GM23338 (cell line): ENCODE measurements at regions not wholly inside any gene's neighbourhood (a gene's known extent, or its start where the extent isn't known, plus 50 kb on each side); places are given as distances from the start of the nearest gene placed in this dataset.

Experiments
- ATAC-seq: fragments of 200-7000 bp; cut with Tn5 transposase; 3 replicates; pipeline ENCODE4 v1.9.1; 2020
- DNase-seq: peaks from one replicate; pipeline ENCODE4 v3.0.0-alpha.2; 2015; ENCODE audit warnings: low spot score
- H2AFZ ChIP-seq: fragments of 200-600 bp; sonication (generic); 2 replicates; pipeline ENCODE4 v1.8.0; 2016; ENCODE audit warnings: antibody characterized with exemption, mild to moderate bottlenecking, moderate library complexity
- H3F3A ChIP-seq: fragments of 200-600 bp; sonication (generic); replicated peaks from 2 replicates; pipeline ENCODE4 v1.8.0; 2017; ENCODE audit warnings: antibody characterized with exemption, mixed run types, low read depth
- H3K27ac ChIP-seq: fragments of 200-600 bp; sonication (generic); 2 replicates; pipeline ENCODE4 v1.6.1; 2016; ENCODE audit warnings: low read depth
- H3K27me3 ChIP-seq: fragments of 200-600 bp; sonication (generic); 2 replicates; pipeline ENCODE4 v1.8.0; 2016; ENCODE audit warnings: mild to moderate bottlenecking, mixed run types, moderate library complexity; ENCODE audit not compliant: insufficient read depth
- H3K36me3 ChIP-seq: fragments of 200-600 bp; sonication (generic); 2 replicates; pipeline ENCODE4 v1.8.0; 2016; ENCODE audit warnings: mild to moderate bottlenecking; ENCODE audit not compliant: insufficient read depth
- H3K4me1 ChIP-seq: fragments of 200-600 bp; sonication (generic); 2 replicates; pipeline ENCODE4 v1.8.0; 2016; ENCODE audit warnings: mild to moderate bottlenecking, moderate library complexity; ENCODE audit not compliant: insufficient read depth
- H3K4me2 ChIP-seq: fragments of 200-600 bp; sonication (generic); 2 replicates; pipeline ENCODE4 v1.7.1; 2017; ENCODE audit warnings: mixed run types
- H3K4me3 ChIP-seq: fragments of 200-600 bp; sonication (generic); 2 replicates; pipeline ENCODE4 v1.6.1; 2016; ENCODE audit warnings: mixed run types
- H3K79me2 ChIP-seq: fragments of 200-600 bp; sonication (generic); replicated peaks from 2 replicates; pipeline ENCODE4 v1.8.0; 2017; ENCODE audit warnings: mild to moderate bottlenecking; ENCODE audit not compliant: insufficient read depth
- H3K9me2 ChIP-seq: fragments of 200-600 bp; sonication (generic); 2 replicates; pipeline ENCODE4 v1.8.0; 2017; ENCODE audit not compliant: insufficient read depth
- H4K20me1 ChIP-seq: fragments of 200-600 bp; sonication (generic); replicated peaks from 2 replicates; pipeline ENCODE4 v1.8.0; 2017; ENCODE audit warnings: mild to moderate bottlenecking; ENCODE audit not compliant: insufficient read depth
- H3K27ac Mint-ChIP-seq: 2 replicates; pipeline ENCODE4 v1.8.0; 2020; ENCODE audit warnings: inconsistent platforms, mild to moderate bottlenecking, moderate library complexity, mixed read lengths
- H3K27me3 Mint-ChIP-seq: 3 replicates; pipeline ENCODE4 v1.8.0; 2022; ENCODE audit warnings: low read depth, mild to moderate bottlenecking, moderate library complexity, mixed read lengths, inconsistent platforms; ENCODE audit not compliant: insufficient read depth, poor library complexity
- H3K36me3 Mint-ChIP-seq: 3 replicates; pipeline ENCODE4 v1.8.0; 2021; ENCODE audit warnings: low read depth, mild to moderate bottlenecking, inconsistent platforms, moderate library complexity, mixed read lengths
- H3K4me1 Mint-ChIP-seq: 3 replicates; pipeline ENCODE4 v1.8.0; 2020; ENCODE audit warnings: mild to moderate bottlenecking, inconsistent platforms, mixed read lengths
- H3K4me3 Mint-ChIP-seq: 3 replicates; pipeline ENCODE4 v1.8.0; 2021; ENCODE audit warnings: moderate library complexity, mild to moderate bottlenecking, inconsistent platforms, mixed read lengths
- H3K9me3 Mint-ChIP-seq: 3 replicates; pipeline ENCODE4 v1.8.0; 2020; ENCODE audit warnings: moderate library complexity, mild to moderate bottlenecking, inconsistent platforms, mixed read lengths
- CTCF ChIP-seq, 2 experiments: fragments of 200-600 bp in 1 of 2; sonication (generic) in 1 of 2; conservative IDR thresholded peaks; 2 replicates each; pipeline versions ENCODE4 v1.5.1 to v1.6.1; 2016 to 2017; ENCODE audit warnings: antibody characterized with exemption in 2 of 2, low read depth in 2 of 2, mild to moderate bottlenecking in 2 of 2, moderate library complexity in 1 of 2
- EZH2 ChIP-seq: fragments of 200-600 bp; sonication (generic); IDR thresholded peaks from one replicate; pipeline ENCODE4 v1.8.0; 2017; ENCODE audit warnings: antibody characterized with exemption, mild to moderate bottlenecking, low read depth; ENCODE audit not compliant: unreplicated experiment
- EZH2phosphoT487 ChIP-seq: fragments of 200-600 bp; sonication (generic); IDR thresholded peaks from one replicate; pipeline ENCODE4 v1.8.1; 2018; ENCODE audit warnings: antibody characterized with exemption; ENCODE audit not compliant: unreplicated experiment
- JUNB ChIP-seq: IDR thresholded peaks from one replicate; pipeline ENCODE4 v1.6.1; 2016; ENCODE audit warnings: antibody characterized with exemption; ENCODE audit not compliant: unreplicated experiment
- NANOG ChIP-seq: IDR thresholded peaks from 2 replicates; pipeline ENCODE4 v1.6.1; 2016; ENCODE audit warnings: antibody characterized with exemption, borderline replicate concordance
- POLR2AphosphoS5 ChIP-seq: IDR thresholded peaks from 2 replicates; pipeline ENCODE4 v1.6.1; 2016; ENCODE audit warnings: antibody characterized with exemption, low read depth
- ZNF114 ChIP-seq: fragments of 250-450 bp; sonication (Bioruptor Pico); IDR thresholded peaks from 2 replicates; pipeline ENCODE4 v1.5.0; 2020; ENCODE audit warnings: mild to moderate bottlenecking, moderate library complexity
- ZNF331 ChIP-seq: fragments of 250-450 bp; sonication (Bioruptor Pico); IDR thresholded peaks from 2 replicates; pipeline ENCODE4 v1.5.0; 2020; ENCODE audit warnings: low read depth, mild to moderate bottlenecking, moderate library complexity
- ZNF462 ChIP-seq: fragments of 250-450 bp; sonication (Bioruptor Pico); IDR thresholded peaks from 2 replicates; pipeline ENCODE4 v1.5.0; 2020; ENCODE audit warnings: mild to moderate bottlenecking, moderate library complexity

- DNase-seq (no peak), ATAC-seq (no peak)
- no peaks in the 10 kb centered on the region; the same call in 1 of the 2 replicates for H3K4me1 ChIP-seq
- H3K27me3 Mint-ChIP-seq, result peaks cover 2% of the 10 kb centered on the region
- no peaks in the 10 kb centered on the region for H3K36me3 ChIP-seq
- H3K27me3 ChIP-seq, result no peaks in the 10 kb centered on the region
- H3K36me3 Mint-ChIP-seq, result peaks cover 8% of the 10 kb centered on the region; the same call in 1 of the 3 replicates
- peaks cover 15% of the 10 kb centered on the region; the same call in 2 of the 3 replicates for H3K4me1 Mint-ChIP-seq
- H4K20me1 ChIP-seq, result no peaks in the 10 kb centered on the region
- no peak overlapping the region for H3K27ac Mint-ChIP-seq
- H3K79me2 ChIP-seq, result no peaks in the 10 kb centered on the region
- peaks cover 5% of the 10 kb centered on the region; the same call in 1 of the 2 replicates for H3K9me2 ChIP-seq
- peaks cover 9% of the 10 kb centered on the region; the same call in 1 of the 3 replicates for H3K9me3 Mint-ChIP-seq
- no peak overlapping the region for H3K4me3 ChIP-seq
- no peak overlapping the region for H3K27ac ChIP-seq
- H3F3A ChIP-seq, result no peaks in the 10 kb centered on the region
- no peak overlapping the region for H3K4me2 ChIP-seq
- no peak for TF ChIP-seq CTCF (conservative IDR thresholded peaks at IDR 0.05; ENCODE audit: low read depth in 2 of 2)
- no peak for TF ChIP-seq NANOG
- TF ChIP-seq POLR2AphosphoS5, result no peak
- TF ChIP-seq ZNF114, result no peak
- no peak for TF ChIP-seq ZNF331 (CRISPR knock-in tag)
- TF ChIP-seq EZH2phosphoT487, result no peak
- TF ChIP-seq JUNB, result no peak
- no peak for TF ChIP-seq EZH2
- H3K4me3 Mint-ChIP-seq, result no peak overlapping the region
- peak overlapping the region; percentile 72; the same call in 1 of the 2 replicates for H2AFZ ChIP-seq
These were observed 272.1 kb upstream of the DUSP10 start for GRCh38 chr1:222014001-222014400.

- H2AFZ ChIP-seq, result no peak overlapping the region
- Mint-ChIP-seq H3K36me3 (peaks cover 8% of the 10 kb centered on the region; the same call in 1 of the 3 replicates), H3K9me3 (peaks cover 9% of the 10 kb centered on the region; the same call in 1 of the 3 replicates), H3K4me1 (peaks cover 13% of the 10 kb centered on the region; the same call in 2 of the 3 replicates), H3K27ac (no peak overlapping the region), H3K4me3 (no peak overlapping the region), H3K27me3 (peaks cover 2% of the 10 kb centered on the region)
- peaks cover 5% of the 10 kb centered on the region; the same call in 1 of the 2 replicates for H3K9me2 ChIP-seq
- H3K4me1 ChIP-seq, result no peaks in the 10 kb centered on the region
- H3K27ac ChIP-seq, result no peak overlapping the region
- H3F3A ChIP-seq, result no peaks in the 10 kb centered on the region
- H3K4me2 ChIP-seq, result no peak overlapping the region
- ATAC-seq, result no peak
- H3K79me2 ChIP-seq, result no peaks in the 10 kb centered on the region
- DNase-seq, result no peak
- no peaks in the 10 kb centered on the region for H3K27me3 ChIP-seq
- H4K20me1 ChIP-seq, result no peaks in the 10 kb centered on the region
- H3K4me3 ChIP-seq, result no peak overlapping the region
- H3K36me3 ChIP-seq, result no peaks in the 10 kb centered on the region
- TF ChIP-seq CTCF (conservative IDR thresholded peaks at IDR 0.05; ENCODE audit: low read depth in 2 of 2), result no peak
- no peak for TF ChIP-seq ZNF462 (CRISPR knock-in tag)
These were observed 270.9 kb upstream of the DUSP10 start for GRCh38 chr1:222012816-222013215.
